ENCODE measurements at regions not wholly inside any gene's neighbourhood (a gene's known extent, or its start where the extent isn't known, plus 50 kb on each side); places are given as distances from the start of the nearest gene placed in this dataset.

GRCh38 chr3:193831495-193832455 is 238.8 kb downstream of the OPA1 start:
- TF ChIP-seq, protein P1, sequence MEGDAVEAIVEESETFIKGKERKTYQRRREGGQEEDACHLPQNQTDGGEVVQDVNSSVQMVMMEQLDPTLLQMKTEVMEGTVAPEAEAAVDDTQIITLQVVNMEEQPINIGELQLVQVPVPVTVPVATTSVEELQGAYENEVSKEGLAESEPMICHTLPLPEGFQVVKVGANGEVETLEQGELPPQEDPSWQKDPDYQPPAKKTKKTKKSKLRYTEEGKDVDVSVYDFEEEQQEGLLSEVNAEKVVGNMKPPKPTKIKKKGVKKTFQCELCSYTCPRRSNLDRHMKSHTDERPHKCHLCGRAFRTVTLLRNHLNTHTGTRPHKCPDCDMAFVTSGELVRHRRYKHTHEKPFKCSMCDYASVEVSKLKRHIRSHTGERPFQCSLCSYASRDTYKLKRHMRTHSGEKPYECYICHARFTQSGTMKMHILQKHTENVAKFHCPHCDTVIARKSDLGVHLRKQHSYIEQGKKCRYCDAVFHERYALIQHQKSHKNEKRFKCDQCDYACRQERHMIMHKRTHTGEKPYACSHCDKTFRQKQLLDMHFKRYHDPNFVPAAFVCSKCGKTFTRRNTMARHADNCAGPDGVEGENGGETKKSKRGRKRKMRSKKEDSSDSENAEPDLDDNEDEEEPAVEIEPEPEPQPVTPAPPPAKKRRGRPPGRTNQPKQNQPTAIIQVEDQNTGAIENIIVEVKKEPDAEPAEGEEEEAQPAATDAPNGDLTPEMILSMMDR (IDR thresholded peaks at IDR 0.05; ENCODE audit: low read depth, low read length, missing input control), result no peak
- TF ChIP-seq FOXA1 (IDR thresholded peaks at IDR 0.05), result no peak
- no peak for TF ChIP-seq SP1 (IDR thresholded peaks at IDR 0.05)

All from liver (tissue), 3 donors.